Heart left ventricle (tissue), 16 donors: ENCODE measurements at regions not wholly inside any gene's neighbourhood (a gene's known extent, or its start where the extent isn't known, plus 50 kb on each side); places are given as distances from the start of the nearest gene placed in this dataset.
"Not testable (repeated sequence)": the region's sequence is repeated elsewhere in the genome, so short reads cannot be mapped to it uniquely, and the experiment has no call there.

Source experiments
- ATAC-seq, 4 donors: fragments of 200-7000 bp; cut with Tn5 transposase; one replicate each; pipeline ENCODE4 v1.9.1; 2020 to 2022; ENCODE audit warnings: moderate library complexity in 4 of 4, mild to moderate bottlenecking in 3 of 4, moderate number of reproducible peaks in 1 of 4
- DNase-seq, 5 donors: peaks; one replicate each; pipeline ENCODE4 v3.0.0-alpha.2; 2020
- H3K27ac ChIP-seq, 12 donors: fragments of 200-600 bp; sonication (generic) in 4 of 12; one replicate each; pipeline versions ENCODE4 v1.5.0 to v1.8.0; 2016 to 2022; ENCODE audit warnings: mild to moderate bottlenecking in 2 of 12
- H3K27me3 ChIP-seq, 9 donors: fragments of 200-600 bp; sonication (generic) in 2 of 9; one replicate each; pipeline versions ENCODE4 v1.5.1 to v1.8.0; 2016 to 2022; ENCODE audit warnings: mild to moderate bottlenecking in 3 of 9
- H3K36me3 ChIP-seq, 9 donors: fragments of 200-600 bp; sonication (generic) in 2 of 9; one replicate each; pipeline versions ENCODE4 v1.5.0 to v1.8.0; 2018 to 2022; ENCODE audit warnings: mild to moderate bottlenecking in 2 of 9
- H3K4me1 ChIP-seq, 12 donors: fragments of 200-600 bp; sonication (generic) in 4 of 12; one replicate each; pipeline versions ENCODE4 v1.5.0 to v1.8.0; 2016 to 2022; ENCODE audit warnings: mild to moderate bottlenecking in 3 of 12
- H3K4me3 ChIP-seq, 12 donors: fragments of 200-600 bp; sonication (generic) in 4 of 12; one replicate each; pipeline versions ENCODE4 v1.5.0 to v1.8.0; 2017 to 2022; ENCODE audit warnings: mild to moderate bottlenecking in 9 of 12, moderate library complexity in 4 of 12
- H3K9me3 ChIP-seq, 12 donors: fragments of 200-600 bp; sonication (generic) in 4 of 12; one replicate each; pipeline versions ENCODE4 v1.5.0 to v1.8.0; 2016 to 2022; ENCODE audit warnings: mild to moderate bottlenecking in 1 of 12
- CTCF ChIP-seq, 12 donors: fragments of 200-600 bp; sonication (generic) in 4 of 12; IDR thresholded peaks; one replicate each; pipeline versions ENCODE4 v1.5.0 to v1.8.0; 2018 to 2022; ENCODE audit warnings: antibody characterized with exemption in 12 of 12, mild to moderate bottlenecking in 5 of 12
- POLR2A ChIP-seq, 2 donors: fragments of 450-650 bp; IDR thresholded peaks; one replicate each; pipeline ENCODE4 v1.6.1; 2017; ENCODE audit warnings: antibody characterized with exemption in 2 of 2, mild to moderate bottlenecking in 2 of 2, moderate library complexity in 2 of 2
- WGBS, 4 donors: extraction: QIAGEN DNeasy Blood & Tissue Kit in 2 of 4; methylation state at CpG; one replicate each; pipeline versions ENCODE4 v1.1.5 to v1.1.7; 2013 to 2018; 5-methylcytosine and 5-hydroxymethylcytosine counted together
- intact Hi-C, 10 donors: fragments of 100-400 bp; cut with DNase I; formaldehyde crosslinking; loops; one replicate each; pipeline versions ENCODE4 v1.11.1 to v1.14.2; 2022
- donor health status: ischemic (EF 13 %, LVEDD 7.1; RV severe dilation, severe dysfunction).
- donor health status: healthy with polysubstance abuse.
- donor health status: DM: no; HTN: yes; CAD: no.
- donor health status: DM: no; HTN: no; CAD: no.
- donor health status: ischemic (EF 25% LVEDD 6.9; RV normal size, moderate dysfunction).
- donor health status: ischemic (EF 25% LVEDD 5.7; RV mildly dilated, moderate dysfunction).
- donor health status: healthy.
- donor health status: DM: yes; HTN: yes; CAD: no.
- donor health status: ischemic (EF 35%, LVEDD 5.7; RV mildly dilated, moderate dysfunction).
- donor health status: nonischemic (EF 11% LVEDD 7.7; RV severe dilation, severe dysfunction).
- donor health status: DM: yes; HTN: yes; CAD: no.
- donor health status: PGD.
- donor health status: ischemic (EF 29% LVEDD 5.4; RV normal size, mild dysfunction).
- donor health status: nonischemic (EF 23%, LVEDD 6.1; RV moderate dilation, normal function).

GRCh38 chr4:187389420-187389819 is 606.2 kb upstream of the ZFP42 start:
- ATAC-seq (no peak), DNase-seq (no peak)
- H3K4me1 ChIP-seq = no peaks in the 10 kb centered on the region
- 72 to 76% (median 75%) methylated on average over 4 of the region's 4 CpGs for WGBS, 4 donors
- peaks cover 0 to 9% (median 0%) of the 10 kb centered on the region in 12 donors for H3K9me3 ChIP-seq
- no peaks in the 10 kb centered on the region for H3K36me3 ChIP-seq
- TF ChIP-seq CTCF (IDR thresholded peaks at IDR 0.05) (no peak), POLR2A (IDR thresholded peaks at IDR 0.05) (no peak)
- H3K4me3 ChIP-seq = no peak overlapping the region
- intact Hi-C loops = no loop called here
- H3K27me3 ChIP-seq = no peaks in the 10 kb centered on the region
- no peak overlapping the region for H3K27ac ChIP-seq

GRCh38 chr4:187390646-187391045 is 604.9 kb upstream of the ZFP42 start:
- ATAC-seq (no peak), DNase-seq (no peak)
- Histone ChIP-seq H3K36me3 (no peaks in the 10 kb centered on the region), H3K4me3 (no peak overlapping the region), H3K27ac (no peak overlapping the region), H3K9me3 (peaks cover 0 to 4% (median 0%) of the 10 kb centered on the region in 12 donors), H3K27me3 (no peaks in the 10 kb centered on the region), H3K4me1 (no peaks in the 10 kb centered on the region)
- WGBS, 4 donors = 87 to 95% (median 91%) methylated on average over 1 of the region's 1 CpG
- intact Hi-C loops = no loop called here
- TF ChIP-seq POLR2A (IDR thresholded peaks at IDR 0.05) (no peak), CTCF (IDR thresholded peaks at IDR 0.05) (no peak)

GRCh38 chr4:187393531-187394344 is 601.8 kb upstream of the ZFP42 start:
- Histone ChIP-seq H3K27me3 (no peaks in the 10 kb centered on the region), H3K4me1 (no peaks in the 10 kb centered on the region), H3K27ac (no peak overlapping the region), H3K4me3 (no peak overlapping the region), H3K36me3 (no peaks in the 10 kb centered on the region), H3K9me3 (no peaks in the 10 kb centered on the region)
- ATAC-seq (no peak), DNase-seq (no peak)
- WGBS, 4 donors = 62 to 73% (median 66%) methylated on average over 3 of the region's 3 CpGs
- TF ChIP-seq POLR2A (IDR thresholded peaks at IDR 0.05) = no peak
- intact Hi-C loops = no loop called here

GRCh38 chr4:187396106-187396505 is 599.5 kb upstream of the ZFP42 start:
- Histone ChIP-seq H3K4me1 (no peaks in the 10 kb centered on the region), H3K27me3 (no peaks in the 10 kb centered on the region), H3K27ac (no peak overlapping the region), H3K4me3 (no peak overlapping the region), H3K36me3 (no peaks in the 10 kb centered on the region), H3K9me3 (no peaks in the 10 kb centered on the region)
- no peak for DNase-seq
- TF ChIP-seq POLR2A (IDR thresholded peaks at IDR 0.05) = no peak
- WGBS, 4 donors = 73 to 82% (median 78%) methylated on average over 6 of the region's 6 CpGs
- no peak for ATAC-seq
- intact Hi-C loops = no loop called here

GRCh38 chr4:187408447-187408846 is 587.1 kb upstream of the ZFP42 start:
- H3K27me3 ChIP-seq, ATAC-seq, H3K4me3 ChIP-seq, H3K4me1 ChIP-seq, H3K36me3 ChIP-seq, intact Hi-C loops, H3K27ac ChIP-seq, DNase-seq: not testable (repeated sequence)
- 70 to 81% (median 80%) methylated on average over 2 to 10 of the region's 10 CpGs for WGBS, 4 donors
- peaks cover 0 to 21% (median 0%) of the 10 kb centered on the region in 12 donors for H3K9me3 ChIP-seq
